HG02610 (cell line): ENCODE measurements at regions not wholly inside any gene's neighbourhood (a gene's known extent, or its start where the extent isn't known, plus 50 kb on each side); places are given as distances from the start of the nearest gene placed in this dataset.

Experiments
- ATAC-seq: cut with Tn5 transposase; IDR thresholded peaks from one replicate; pipeline ENCODE4 v1.9.1; 2021; ENCODE audit warnings: mild to moderate bottlenecking, moderate library complexity; ENCODE audit not compliant: unreplicated experiment

GRCh38 chr15:85976102-85976501 is 103.6 kb upstream of the AGBL1 start:
- ATAC-seq: no peak

GRCh38 chr15:85976986-85977385 is 102.7 kb upstream of the AGBL1 start:
- ATAC-seq: no peak

- ATAC-seq: no peak
Observed at GRCh38 chr15:85977586-85977985, 102.1 kb upstream of the AGBL1 start.

GRCh38 chr15:85979929-85980328 is 99.7 kb upstream of the AGBL1 start:
- no peak for ATAC-seq

GRCh38 chr15:85980946-85981345 is 98.7 kb upstream of the AGBL1 start:
- no peak for ATAC-seq

GRCh38 chr15:85984241-85984640 is 95.4 kb upstream of the AGBL1 start:
- ATAC-seq: no peak

GRCh38 chr15:85986116-85986515 is 93.6 kb upstream of the AGBL1 start:
- no peak for ATAC-seq

GRCh38 chr15:85986741-85987140 is 92.9 kb upstream of the AGBL1 start:
- no peak for ATAC-seq

GRCh38 chr15:85988741-85989140 is 90.9 kb upstream of the AGBL1 start:
- no peak for ATAC-seq

- no peak for ATAC-seq
Observed at GRCh38 chr15:85992224-85992623, 87.4 kb upstream of the AGBL1 start.

- no peak for ATAC-seq
Observed at GRCh38 chr15:85993116-85993515, 86.6 kb upstream of the AGBL1 start.

- no peak for ATAC-seq
Observed at GRCh38 chr15:85997618-85998017, 82.1 kb upstream of the AGBL1 start.

GRCh38 chr15:85999658-86000057 is 80.0 kb upstream of the AGBL1 start:
- no peak for ATAC-seq

- ATAC-seq: no peak
Observed at GRCh38 chr15:86001200-86001599, 78.5 kb upstream of the AGBL1 start.

- no peak for ATAC-seq
Observed at GRCh38 chr15:86002444-86002843, 77.2 kb upstream of the AGBL1 start.

- ATAC-seq: no peak
Observed at GRCh38 chr15:86004061-86004460, 75.6 kb upstream of the AGBL1 start.

GRCh38 chr15:86006546-86006945 is 73.1 kb upstream of the AGBL1 start:
- ATAC-seq: no peak

GRCh38 chr15:86009727-86010126 is 69.9 kb upstream of the AGBL1 start:
- no peak for ATAC-seq

- no peak for ATAC-seq
Observed at GRCh38 chr15:86010398-86010797, 69.3 kb upstream of the AGBL1 start.

- no peak for ATAC-seq
Observed at GRCh38 chr15:86010891-86011290, 68.8 kb upstream of the AGBL1 start.

- no peak for ATAC-seq
Observed at GRCh38 chr15:86014016-86014415, 65.7 kb upstream of the AGBL1 start.

GRCh38 chr15:86016750-86017149 is 62.9 kb upstream of the AGBL1 start:
- no peak for ATAC-seq

GRCh38 chr15:86018679-86019078 is 61.0 kb upstream of the AGBL1 start:
- ATAC-seq: no peak
